ENCODE measurements at regions not wholly inside any gene's neighbourhood (a gene's known extent, or its start where the extent isn't known, plus 50 kb on each side); places are given as distances from the start of the nearest gene placed in this dataset.

- no peaks in the 10 kb centered on the region for H3K27me3 ChIP-seq (replicated peaks)
- H3K27ac ChIP-seq: peak overlapping the region; percentile 86
- H3K4me3 ChIP-seq: no peak overlapping the region
- no peaks in the 10 kb centered on the region for H3K36me3 ChIP-seq
- H3K9me3 ChIP-seq (replicated peaks): no peaks in the 10 kb centered on the region
- H3K4me1 ChIP-seq (replicated peaks): peaks cover 33% of the 10 kb centered on the region
- DNase-seq (ENCODE audit: low read depth in 1 of 2, low spot score in 2 of 2): peak; percentile 61 to 92
Observed at GRCh38 chr10:31261511-31262311, 57.3 kb upstream of the ZEB1 start.

GRCh38 chr10:31262672-31263071 is 56.3 kb upstream of the ZEB1 start:
- H3K27ac ChIP-seq: peak overlapping the region; percentile 86
- no peaks in the 10 kb centered on the region for H3K27me3 ChIP-seq (replicated peaks)
- no peak overlapping the region for H3K4me3 ChIP-seq
- no peaks in the 10 kb centered on the region for H3K9me3 ChIP-seq (replicated peaks)
- H3K4me1 ChIP-seq (replicated peaks): peaks cover 37% of the 10 kb centered on the region
- peak in 1 of 2 experiments; percentile 49 for DNase-seq (ENCODE audit: low read depth in 1 of 2, low spot score in 2 of 2)
- no peaks in the 10 kb centered on the region for H3K36me3 ChIP-seq

- no peaks in the 10 kb centered on the region for H3K36me3 ChIP-seq
- H3K27me3 ChIP-seq (replicated peaks): no peaks in the 10 kb centered on the region
- no peak for DNase-seq (ENCODE audit: low read depth in 1 of 2, low spot score in 2 of 2)
- H3K4me1 ChIP-seq (replicated peaks): peaks cover 37% of the 10 kb centered on the region
- no peak overlapping the region for H3K27ac ChIP-seq
- H3K4me3 ChIP-seq: no peak overlapping the region
- H3K9me3 ChIP-seq (replicated peaks): no peaks in the 10 kb centered on the region
Observed at GRCh38 chr10:31263903-31264302, 55.1 kb upstream of the ZEB1 start.

GRCh38 chr10:31268444-31269303 is 50.3 kb upstream of the ZEB1 start:
- Histone ChIP-seq H3K27me3 (replicated peaks) (no peaks in the 10 kb centered on the region), H3K36me3 (no peaks in the 10 kb centered on the region), H3K27ac (no peak overlapping the region), H3K9me3 (replicated peaks) (no peaks in the 10 kb centered on the region), H3K4me1 (replicated peaks) (peaks cover 7% of the 10 kb centered on the region), H3K4me3 (no peak overlapping the region)
- no peak for DNase-seq (ENCODE audit: low read depth in 1 of 2, low spot score in 2 of 2)

All from SJSA1 (cell line).